Epithelial cell of proximal tubule (primary cell): ENCODE measurements at regions not wholly inside any gene's neighbourhood (a gene's known extent, or its start where the extent isn't known, plus 50 kb on each side); places are given as distances from the start of the nearest gene placed in this dataset.

Experiments used
- DNase-seq: peaks from one replicate; pipeline ENCODE4 v3.0.0-alpha.2; 2011; ENCODE audit warnings: low read depth
- H3K4me3 ChIP-seq: 2 replicates; pipeline ENCODE4 v1.5.1; 2011; ENCODE audit warnings: low read depth, mild to moderate bottlenecking, low read length
- CTCF ChIP-seq: conservative IDR thresholded peaks from 2 replicates; pipeline ENCODE4 v1.5.1; 2012; ENCODE audit warnings: low read depth, mild to moderate bottlenecking, low read length

GRCh38 chr4:137226221-137226620 lies 306.1 kb downstream of the PCDH18 start:
- no peak overlapping the region for H3K4me3 ChIP-seq
- TF ChIP-seq CTCF: no peak
- no peak for DNase-seq

- no peak overlapping the region for H3K4me3 ChIP-seq
- DNase-seq: no peak
- no peak for TF ChIP-seq CTCF
Observed at GRCh38 chr4:137213372-137214173, 318.7 kb downstream of the PCDH18 start.

GRCh38 chr4:137212601-137213000 lies 319.7 kb downstream of the PCDH18 start:
- no peak for DNase-seq
- no peak overlapping the region for H3K4me3 ChIP-seq
- TF ChIP-seq CTCF: no peak

GRCh38 chr4:137209240-137209639 lies 323.1 kb downstream of the PCDH18 start:
- TF ChIP-seq CTCF: no peak
- DNase-seq: no peak

DNA sequence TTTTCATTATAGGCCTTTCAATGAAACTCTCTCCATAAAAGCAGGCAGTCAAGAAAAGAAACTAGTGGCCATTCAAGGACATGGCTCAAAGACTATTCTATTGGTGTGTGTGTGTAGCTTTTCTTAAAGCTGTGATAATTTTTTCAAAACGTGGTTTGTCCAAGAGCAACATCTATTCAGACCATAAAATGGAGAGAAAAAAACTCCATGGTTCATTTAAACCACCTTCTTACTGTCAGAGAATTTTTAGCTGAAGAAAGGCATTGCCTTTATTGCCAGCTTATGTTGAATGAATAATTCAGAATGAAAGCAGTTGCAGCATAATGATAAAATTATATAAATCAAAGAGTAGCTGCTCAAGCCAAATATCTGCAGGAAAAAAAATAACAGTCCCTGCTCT lies 325.5 kb downstream of the PCDH18 start:
- no peak overlapping the region for H3K4me3 ChIP-seq
- no peak for DNase-seq
- TF ChIP-seq CTCF: no peak

More at GRCh38 chr4:137209240-137209639, 323.1 kb downstream of the PCDH18 start:
- H3K4me3 ChIP-seq: no peak overlapping the region

DNA sequence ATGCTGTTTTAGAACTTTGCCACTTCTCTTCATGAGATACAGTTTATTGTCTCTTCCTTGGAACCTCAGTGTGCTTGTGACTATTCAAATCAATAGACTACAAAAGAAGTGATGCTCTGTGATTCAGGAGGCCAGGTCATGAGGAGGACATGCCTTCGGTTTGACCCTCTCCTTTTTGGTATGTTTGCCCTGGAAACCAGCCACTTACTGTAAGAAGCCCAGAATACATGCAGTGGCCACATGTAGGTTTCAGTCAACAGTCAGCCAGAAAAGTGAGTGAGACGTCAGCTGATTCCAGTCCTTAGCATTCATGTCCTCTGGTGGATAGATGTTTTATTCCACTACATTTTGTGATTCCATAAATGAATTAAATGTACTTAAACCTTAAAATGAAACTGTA lies 328.7 kb downstream of the PCDH18 start:
- no peak for TF ChIP-seq CTCF
- DNase-seq: no peak
- H3K4me3 ChIP-seq: no peak overlapping the region

GRCh38 chr4:137200322-137200721 lies 332.0 kb downstream of the PCDH18 start:
- H3K4me3 ChIP-seq: no peak overlapping the region
- DNase-seq: peak; percentile 3
- no peak for TF ChIP-seq CTCF
